ENCODE measurements at regions not wholly inside any gene's neighbourhood (a gene's known extent, or its start where the extent isn't known, plus 50 kb on each side); places are given as distances from the start of the nearest gene placed in this dataset.

DNA sequence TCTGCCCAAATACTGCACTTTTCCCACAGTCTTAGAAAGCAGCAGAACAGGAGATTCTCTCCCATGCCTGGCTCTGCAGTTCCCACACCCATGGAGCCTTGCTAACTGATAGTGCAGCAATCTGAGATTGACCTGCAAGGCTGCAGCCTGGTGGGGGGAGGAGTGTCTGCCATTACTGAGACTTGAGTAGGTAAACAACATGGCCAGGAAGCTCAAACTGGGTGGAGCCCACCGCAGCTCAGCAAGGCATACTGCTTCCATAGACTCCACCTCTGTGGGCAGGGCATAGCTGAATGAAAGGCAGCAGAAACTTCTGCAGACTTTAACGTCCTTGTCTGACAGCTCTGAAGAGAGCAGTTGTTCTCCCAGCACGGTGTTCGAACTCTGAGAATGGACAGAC is 358.5 kb upstream of the PCDH9 start:
- Histone ChIP-seq H3K27me3 (replicated peaks; ENCODE audit: insufficient read depth, low read length) (no peaks in the 10 kb centered on the region), H3K9me2 (replicated peaks; ENCODE audit: insufficient read depth, low read length) (no peaks in the 10 kb centered on the region), H2AFZ (ENCODE audit: low read length) (no peak overlapping the region), H3K4me1 (ENCODE audit: low read length) (no peaks in the 10 kb centered on the region), H3K27ac (ENCODE audit: low read length) (no peak overlapping the region), H3K9me3 (replicated peaks; ENCODE audit: insufficient read depth, low read length) (no peaks in the 10 kb centered on the region), H3K36me3 (replicated peaks; ENCODE audit: insufficient read depth, low read length) (no peaks in the 10 kb centered on the region), H4K20me1 (ENCODE audit: insufficient read depth, low read length) (no peaks in the 10 kb centered on the region), H3F3A (ENCODE audit: insufficient read depth, low read length) (no peaks in the 10 kb centered on the region), H3K4me3 (ENCODE audit: low read length) (no peak overlapping the region), H3K4me2 (ENCODE audit: low read depth, low read length) (no peak overlapping the region), H3K79me2 (ENCODE audit: low read length) (no peaks in the 10 kb centered on the region), H3K9ac (ENCODE audit: low read length) (no peak overlapping the region)
- no peak for DNase-seq
- TF ChIP-seq, protein P1, sequence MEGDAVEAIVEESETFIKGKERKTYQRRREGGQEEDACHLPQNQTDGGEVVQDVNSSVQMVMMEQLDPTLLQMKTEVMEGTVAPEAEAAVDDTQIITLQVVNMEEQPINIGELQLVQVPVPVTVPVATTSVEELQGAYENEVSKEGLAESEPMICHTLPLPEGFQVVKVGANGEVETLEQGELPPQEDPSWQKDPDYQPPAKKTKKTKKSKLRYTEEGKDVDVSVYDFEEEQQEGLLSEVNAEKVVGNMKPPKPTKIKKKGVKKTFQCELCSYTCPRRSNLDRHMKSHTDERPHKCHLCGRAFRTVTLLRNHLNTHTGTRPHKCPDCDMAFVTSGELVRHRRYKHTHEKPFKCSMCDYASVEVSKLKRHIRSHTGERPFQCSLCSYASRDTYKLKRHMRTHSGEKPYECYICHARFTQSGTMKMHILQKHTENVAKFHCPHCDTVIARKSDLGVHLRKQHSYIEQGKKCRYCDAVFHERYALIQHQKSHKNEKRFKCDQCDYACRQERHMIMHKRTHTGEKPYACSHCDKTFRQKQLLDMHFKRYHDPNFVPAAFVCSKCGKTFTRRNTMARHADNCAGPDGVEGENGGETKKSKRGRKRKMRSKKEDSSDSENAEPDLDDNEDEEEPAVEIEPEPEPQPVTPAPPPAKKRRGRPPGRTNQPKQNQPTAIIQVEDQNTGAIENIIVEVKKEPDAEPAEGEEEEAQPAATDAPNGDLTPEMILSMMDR (IDR thresholded peaks at IDR 0.05; ENCODE audit: low read length), result no peak
- no peak for TF ChIP-seq EZH2 (optimal IDR thresholded peaks at IDR 0.05; ENCODE audit: low read depth, low read length)

DNA sequence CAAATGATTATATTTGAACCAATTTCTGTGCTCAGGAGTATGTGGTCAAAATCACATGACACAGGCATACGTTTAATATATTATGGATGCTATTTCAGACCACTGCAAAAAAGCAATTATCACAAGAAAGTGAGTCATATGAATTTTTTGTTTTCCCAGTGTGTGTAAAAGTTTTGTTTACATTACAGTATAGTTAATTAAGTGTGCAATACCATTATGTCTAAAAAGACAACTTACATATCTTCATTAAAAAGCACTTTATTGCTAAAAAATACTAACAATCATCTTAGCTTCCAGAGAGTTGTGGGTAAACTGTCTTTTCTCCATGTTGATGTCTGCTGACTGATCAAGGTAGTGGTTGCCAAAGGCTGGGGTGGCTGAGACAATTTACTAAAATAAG is 347.2 kb upstream of the PCDH9 start:
- Histone ChIP-seq H3K9me3 (replicated peaks; ENCODE audit: insufficient read depth, low read length) (no peaks in the 10 kb centered on the region), H3K9ac (ENCODE audit: low read length) (no peak overlapping the region), H2AFZ (ENCODE audit: low read length) (no peak overlapping the region), H3K27me3 (replicated peaks; ENCODE audit: insufficient read depth, low read length) (no peaks in the 10 kb centered on the region), H3F3A (ENCODE audit: insufficient read depth, low read length) (no peaks in the 10 kb centered on the region), H3K9me2 (replicated peaks; ENCODE audit: insufficient read depth, low read length) (no peaks in the 10 kb centered on the region), H3K4me1 (ENCODE audit: low read length) (no peaks in the 10 kb centered on the region), H3K4me2 (ENCODE audit: low read depth, low read length) (no peak overlapping the region), H3K79me2 (ENCODE audit: low read length) (no peaks in the 10 kb centered on the region), H3K27ac (ENCODE audit: low read length) (no peak overlapping the region), H3K36me3 (replicated peaks; ENCODE audit: insufficient read depth, low read length) (no peaks in the 10 kb centered on the region), H3K4me3 (ENCODE audit: low read length) (no peak overlapping the region), H4K20me1 (ENCODE audit: insufficient read depth, low read length) (no peaks in the 10 kb centered on the region)
- DNase-seq, result no peak
- no peak for TF ChIP-seq EZH2 (optimal IDR thresholded peaks at IDR 0.05; ENCODE audit: low read depth, low read length)
- no peak for TF ChIP-seq EZH2phosphoT487 (IDR thresholded peaks at IDR 0.05; ENCODE audit: low read length)
- TF ChIP-seq, protein P1 (IDR thresholded peaks at IDR 0.05; ENCODE audit: low read length), result no peak

DNA sequence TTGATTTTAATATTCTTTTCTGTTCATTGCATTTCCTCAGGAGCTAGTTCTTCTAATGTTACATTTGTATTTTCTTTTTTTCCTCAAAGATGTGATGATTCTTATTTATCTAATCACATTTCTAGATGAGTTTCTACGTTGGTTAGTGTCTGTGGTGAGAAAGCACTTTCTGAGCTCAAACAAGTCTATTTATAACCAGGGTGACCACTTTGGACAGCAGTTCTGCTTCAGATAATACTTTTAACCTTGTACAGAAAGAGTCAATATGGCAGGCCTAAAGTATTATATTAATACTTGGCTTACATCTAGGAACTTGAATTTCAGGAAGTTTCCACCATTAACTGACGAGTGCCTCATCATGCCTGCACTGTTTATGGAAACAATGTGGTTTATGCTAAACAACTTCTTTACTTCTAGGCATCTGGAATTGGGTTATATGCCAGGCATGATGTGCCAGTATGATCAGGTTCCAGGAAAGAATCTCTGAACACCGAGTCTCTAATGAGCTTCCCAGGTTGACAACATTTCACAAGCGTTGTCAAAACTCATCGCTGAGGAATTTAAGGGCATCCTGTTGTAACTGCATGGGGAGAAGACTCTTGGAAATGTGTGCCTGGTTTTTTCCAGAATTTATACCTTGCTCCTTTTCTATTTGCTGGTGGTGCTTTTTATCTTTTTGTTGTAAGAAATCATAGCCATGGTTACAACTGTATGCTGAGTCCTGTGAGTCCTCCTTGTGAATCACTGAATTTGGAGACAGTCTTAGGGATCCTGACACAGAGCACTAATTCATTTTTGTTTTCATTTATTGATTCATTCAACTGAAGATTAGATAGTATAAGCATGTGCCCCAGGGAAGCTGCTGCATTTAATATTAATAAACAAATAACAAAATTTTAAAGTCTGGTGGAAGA is 344.4 kb upstream of the PCDH9 start:
- no peak overlapping the region for H2AFZ ChIP-seq (ENCODE audit: low read length)
- H3K9ac ChIP-seq (ENCODE audit: low read length), result no peak overlapping the region
- no peaks in the 10 kb centered on the region for H3K36me3 ChIP-seq (replicated peaks; ENCODE audit: insufficient read depth, low read length)
- H3K4me2 ChIP-seq (ENCODE audit: low read depth, low read length), result no peak overlapping the region
- H3K9me3 ChIP-seq (replicated peaks; ENCODE audit: insufficient read depth, low read length), result no peaks in the 10 kb centered on the region
- H3K9me2 ChIP-seq (replicated peaks; ENCODE audit: insufficient read depth, low read length), result no peaks in the 10 kb centered on the region
- H3F3A ChIP-seq (ENCODE audit: insufficient read depth, low read length), result no peaks in the 10 kb centered on the region
- no peaks in the 10 kb centered on the region for H3K4me1 ChIP-seq (ENCODE audit: low read length)
- H3K27ac ChIP-seq (ENCODE audit: low read length), result no peak overlapping the region
- H3K27me3 ChIP-seq (replicated peaks; ENCODE audit: insufficient read depth, low read length), result no peaks in the 10 kb centered on the region
- no peak for DNase-seq
- no peak for TF ChIP-seq EZH2phosphoT487 (IDR thresholded peaks at IDR 0.05; ENCODE audit: low read length)
- TF ChIP-seq, protein P1 (IDR thresholded peaks at IDR 0.05; ENCODE audit: low read length), result no peak
- no peak for TF ChIP-seq EZH2 (optimal IDR thresholded peaks at IDR 0.05; ENCODE audit: low read depth, low read length)
- no peaks in the 10 kb centered on the region for H3K79me2 ChIP-seq (ENCODE audit: low read length)
- H3K4me3 ChIP-seq (ENCODE audit: low read length), result no peak overlapping the region
- H4K20me1 ChIP-seq (ENCODE audit: insufficient read depth, low read length), result no peaks in the 10 kb centered on the region
